HG03066 (cell line): ENCODE measurements at regions not wholly inside any gene's neighbourhood (a gene's known extent, or its start where the extent isn't known, plus 50 kb on each side); places are given as distances from the start of the nearest gene placed in this dataset.
"Not testable (repeated sequence)": the region's sequence is repeated elsewhere in the genome, so short reads cannot be mapped to it uniquely, and the experiment has no call there.

Experiments
- ATAC-seq: cut with Tn5 transposase; IDR thresholded peaks from one replicate; pipeline ENCODE4 v1.9.1; 2021; ENCODE audit warnings: low read depth; ENCODE audit not compliant: unreplicated experiment

DNA sequence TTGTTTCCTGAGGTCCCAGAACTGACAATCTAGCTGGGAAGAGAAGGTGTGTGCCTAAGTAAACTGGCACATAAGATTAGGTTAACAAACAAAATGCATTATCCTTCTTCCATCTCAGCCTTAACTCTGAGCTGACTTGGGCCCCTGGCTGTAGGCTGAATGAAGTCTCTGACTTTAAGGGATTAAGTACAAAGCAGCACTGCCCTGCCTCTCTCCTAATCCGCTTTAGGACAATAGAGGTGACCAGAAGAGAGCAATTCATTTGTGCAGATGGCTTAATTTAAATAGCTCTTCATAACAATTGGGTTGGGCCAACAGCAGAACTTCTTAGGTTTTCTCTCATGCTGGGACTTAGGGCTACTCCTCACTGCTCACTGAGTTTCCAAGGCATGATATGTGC, 181.6 kb upstream of the SOX14 start:
- ATAC-seq: no peak

DNA sequence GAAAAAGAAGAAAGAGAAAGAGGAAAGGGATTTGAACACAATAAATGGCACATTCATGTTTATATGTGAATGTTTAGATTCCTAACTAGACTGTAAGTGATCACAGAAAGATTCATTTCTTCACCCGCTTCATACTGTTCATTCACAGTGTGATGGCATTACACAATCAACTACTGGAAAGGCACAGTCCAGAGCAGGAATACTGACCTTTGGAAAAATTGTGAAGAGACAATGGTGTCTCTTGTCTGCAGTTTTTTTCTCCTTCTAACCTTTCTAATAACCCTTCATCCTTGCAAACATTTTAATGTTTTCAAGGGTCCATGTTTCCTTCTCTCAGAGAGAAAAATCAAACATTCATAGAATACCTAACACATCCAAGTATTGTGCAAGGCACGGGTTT, 180.9 kb upstream of the SOX14 start:
- ATAC-seq: no peak

DNA sequence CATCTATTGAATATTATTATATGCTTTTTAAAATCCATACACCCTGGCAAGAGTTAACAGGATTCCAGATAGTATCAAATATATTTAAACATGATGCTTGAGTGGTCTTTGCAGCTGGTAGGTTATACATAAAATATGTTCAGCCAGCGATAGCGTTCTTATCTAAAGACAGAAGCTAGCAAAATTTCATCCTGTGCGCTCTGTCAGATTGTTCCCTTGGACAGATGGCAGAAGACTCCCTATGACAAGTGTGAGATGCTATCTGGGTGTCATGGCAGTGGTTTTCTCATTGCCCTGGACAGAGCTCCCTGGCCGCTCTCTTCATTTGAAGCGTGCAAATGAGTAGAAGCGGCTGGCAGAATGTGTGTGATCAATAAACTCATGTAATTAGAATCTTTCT, 175.2 kb upstream of the SOX14 start:
- ATAC-seq: no peak

DNA sequence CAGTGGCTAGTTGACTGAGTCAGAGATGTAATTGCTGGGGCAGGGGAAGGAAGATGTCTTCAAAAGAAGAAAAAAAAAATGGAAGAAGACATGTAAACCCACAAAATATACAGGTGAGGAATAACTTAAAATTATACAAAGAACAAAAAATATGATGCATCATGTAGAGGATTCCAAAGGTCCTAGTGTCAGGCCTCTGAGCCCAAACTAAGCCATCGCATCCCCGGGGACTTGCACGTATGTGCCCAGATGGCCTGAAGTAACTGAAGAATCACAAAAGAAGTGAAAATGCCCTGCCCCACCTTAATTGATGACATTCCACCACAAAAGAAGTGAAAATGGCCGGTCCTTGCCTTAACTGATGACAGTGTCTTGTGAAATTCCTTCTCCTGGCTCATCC, 168.7 kb upstream of the SOX14 start:
- not testable (repeated sequence) for ATAC-seq

DNA sequence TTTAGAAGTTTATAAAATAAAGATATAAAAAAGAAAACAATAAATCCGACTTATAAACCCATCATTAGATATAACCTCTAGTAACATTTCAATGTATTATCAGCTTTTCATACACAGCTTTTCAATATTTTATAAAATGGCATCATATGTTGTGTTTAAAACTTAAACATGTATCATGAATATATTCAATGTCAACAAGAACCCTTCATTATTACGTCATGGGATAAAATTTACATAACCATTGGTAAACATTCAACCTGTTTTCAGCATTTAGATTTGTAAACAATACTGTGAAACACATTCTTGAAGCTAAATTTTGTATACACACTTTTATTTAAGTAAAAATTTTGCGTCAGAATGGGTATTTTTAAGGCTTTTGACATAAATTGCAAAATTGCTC, 153.4 kb upstream of the SOX14 start:
- no peak for ATAC-seq

DNA sequence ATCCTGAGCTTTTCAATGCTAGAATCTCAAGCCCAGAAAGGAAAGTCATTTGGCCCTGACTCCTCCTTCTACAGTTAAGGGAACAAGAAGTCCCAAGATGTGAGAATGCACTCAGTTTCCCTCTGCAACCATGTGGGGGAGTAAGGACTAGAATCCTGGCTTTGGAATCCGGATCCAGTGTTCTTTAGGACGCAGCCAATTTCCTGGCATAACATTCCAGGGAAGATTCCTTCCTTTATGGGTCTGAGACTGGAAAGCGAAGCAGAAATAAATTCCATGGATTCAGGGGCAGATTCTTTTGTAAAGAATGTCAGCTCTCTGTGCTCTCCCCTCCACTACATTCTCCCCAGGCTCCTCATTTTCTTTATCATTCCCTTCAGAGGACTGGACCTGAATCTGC, 151.8 kb upstream of the SOX14 start:
- ATAC-seq: no peak

DNA sequence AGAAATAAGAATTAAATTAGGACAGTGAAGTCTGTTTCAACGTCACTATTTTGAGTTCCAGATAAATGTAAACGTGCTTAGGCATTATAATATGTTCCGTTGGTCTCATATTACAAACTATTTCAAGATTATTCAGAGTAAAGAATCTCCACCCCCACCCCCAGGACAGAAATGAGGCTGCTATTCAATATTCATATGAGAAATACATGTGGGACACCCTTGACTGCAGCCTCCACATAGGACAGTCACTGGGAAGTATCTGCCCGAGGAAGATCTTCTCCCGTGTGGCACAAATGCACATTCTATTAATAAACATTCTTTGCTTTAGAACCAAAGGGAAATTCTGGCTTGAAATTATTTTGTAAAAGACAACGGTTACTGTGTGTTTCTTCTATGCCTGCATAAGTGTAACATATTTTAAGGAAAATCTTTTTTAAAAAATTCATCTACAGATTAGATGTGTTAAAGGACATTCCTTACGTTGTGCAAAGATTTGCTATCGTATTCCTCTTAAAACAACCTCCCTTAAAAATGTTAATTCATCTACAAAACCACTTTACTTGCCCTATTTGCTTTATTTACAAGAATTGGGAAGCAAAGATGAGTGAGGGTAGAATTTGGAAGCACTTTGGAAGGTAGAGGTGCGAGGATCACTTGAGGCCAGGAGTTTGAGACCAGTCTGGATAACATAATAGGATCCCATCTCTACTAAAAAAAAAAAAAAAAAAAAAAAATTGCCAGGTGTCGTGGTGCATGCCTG, 148.3 kb upstream of the SOX14 start:
- ATAC-seq: no peak

DNA sequence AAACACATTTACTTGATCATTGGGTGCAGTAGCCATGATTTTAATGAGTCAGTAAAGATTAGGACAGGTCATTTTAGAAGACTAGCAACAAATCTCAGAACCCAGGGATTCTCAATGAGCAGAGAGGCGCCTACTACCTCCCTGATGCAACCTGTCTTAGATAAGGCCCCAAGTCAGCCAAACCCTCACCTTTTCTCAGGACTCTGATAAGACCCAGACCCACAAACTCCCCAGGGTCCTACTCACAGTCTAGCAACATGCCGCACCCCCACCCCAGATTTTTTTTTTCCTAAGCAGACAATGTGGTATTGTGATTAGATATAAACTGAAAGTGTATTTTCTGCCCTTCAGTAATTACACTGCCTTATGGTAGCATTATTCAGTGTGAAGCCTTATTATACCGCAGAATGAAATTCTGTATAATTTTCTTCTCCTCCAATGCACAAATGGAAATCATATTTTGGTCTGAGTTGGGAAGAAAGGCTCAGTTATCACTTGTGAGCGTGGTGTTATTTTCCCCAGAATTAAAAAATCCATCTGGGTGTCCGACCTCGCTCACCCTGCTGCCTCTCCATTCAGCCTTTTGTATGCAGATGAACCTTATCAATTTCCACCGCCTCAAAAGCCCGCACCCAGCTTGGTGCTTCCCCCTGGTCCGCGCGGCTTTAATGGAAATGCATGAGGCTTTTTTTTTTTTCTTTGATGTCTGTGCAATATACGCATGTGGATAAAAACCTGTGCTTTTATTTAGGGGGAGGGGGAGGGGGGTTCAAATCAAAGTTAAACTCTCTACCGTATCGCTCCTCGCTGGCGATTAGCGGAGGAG, 122.0 kb upstream of the SOX14 start:
- no peak for ATAC-seq

DNA sequence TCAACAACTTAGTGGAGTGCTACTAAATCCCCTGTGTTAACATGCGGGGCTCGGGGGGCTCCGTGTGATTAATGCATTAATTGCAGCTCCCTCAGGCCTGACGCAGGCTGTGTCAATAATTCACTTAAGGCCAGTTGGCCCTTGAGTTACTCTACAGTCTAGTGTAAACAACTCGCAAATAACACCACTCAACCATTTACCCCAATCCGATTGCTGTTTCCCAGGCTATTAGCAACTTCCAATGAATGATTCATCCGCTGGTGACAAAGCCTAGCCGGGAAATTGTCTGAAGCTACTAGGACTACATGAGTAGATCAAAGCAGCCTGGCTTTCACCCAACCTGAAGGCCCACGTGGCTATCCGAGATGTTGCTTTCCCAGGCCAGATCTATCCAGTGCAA, 121.3 kb upstream of the SOX14 start:
- ATAC-seq: no peak

DNA sequence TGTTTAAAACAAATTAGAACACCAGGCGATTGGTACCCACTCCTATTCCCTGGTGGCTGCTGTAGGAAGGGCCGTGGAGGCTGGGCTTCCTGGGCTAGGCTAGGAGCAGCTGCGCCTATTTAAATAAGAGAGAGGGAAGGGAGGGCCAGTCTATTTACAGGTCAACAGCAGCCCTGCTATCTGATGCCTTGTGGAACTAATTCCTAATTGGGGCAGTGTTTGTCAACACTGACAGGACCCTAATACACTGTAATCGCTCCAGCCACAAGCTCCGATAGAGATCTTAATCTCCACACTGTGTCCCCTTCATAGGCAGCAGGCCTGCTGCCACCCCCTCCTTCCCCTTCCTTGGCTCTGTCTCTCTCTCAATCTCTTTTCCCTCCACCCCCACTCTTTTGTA, 116.9 kb upstream of the SOX14 start:
- no peak for ATAC-seq

DNA sequence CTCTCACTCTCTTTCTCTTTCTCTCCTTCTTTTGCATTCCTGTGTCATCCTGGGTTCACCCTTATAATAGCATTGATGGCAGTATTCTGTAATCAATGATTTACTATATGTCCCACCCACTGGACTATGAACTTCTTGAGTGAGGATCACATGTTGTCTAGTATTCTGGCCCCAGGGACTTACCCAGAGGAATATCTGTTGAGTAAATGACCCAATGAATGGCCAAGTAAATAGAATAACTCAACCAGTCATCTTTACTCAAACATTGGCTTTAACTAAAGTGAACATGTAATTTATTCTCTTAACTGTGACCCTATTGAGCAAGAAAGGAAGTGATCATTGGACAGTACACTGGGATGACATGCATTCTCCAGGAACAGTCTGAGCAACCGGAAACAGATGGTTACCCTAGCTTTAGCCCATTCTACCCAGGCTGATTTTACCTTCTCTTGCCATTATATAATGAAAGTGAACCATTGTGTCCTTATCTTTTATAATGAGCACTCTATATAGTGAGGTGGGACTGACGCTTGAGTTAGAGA, 94.5 kb upstream of the SOX14 start:
- ATAC-seq: no peak

DNA sequence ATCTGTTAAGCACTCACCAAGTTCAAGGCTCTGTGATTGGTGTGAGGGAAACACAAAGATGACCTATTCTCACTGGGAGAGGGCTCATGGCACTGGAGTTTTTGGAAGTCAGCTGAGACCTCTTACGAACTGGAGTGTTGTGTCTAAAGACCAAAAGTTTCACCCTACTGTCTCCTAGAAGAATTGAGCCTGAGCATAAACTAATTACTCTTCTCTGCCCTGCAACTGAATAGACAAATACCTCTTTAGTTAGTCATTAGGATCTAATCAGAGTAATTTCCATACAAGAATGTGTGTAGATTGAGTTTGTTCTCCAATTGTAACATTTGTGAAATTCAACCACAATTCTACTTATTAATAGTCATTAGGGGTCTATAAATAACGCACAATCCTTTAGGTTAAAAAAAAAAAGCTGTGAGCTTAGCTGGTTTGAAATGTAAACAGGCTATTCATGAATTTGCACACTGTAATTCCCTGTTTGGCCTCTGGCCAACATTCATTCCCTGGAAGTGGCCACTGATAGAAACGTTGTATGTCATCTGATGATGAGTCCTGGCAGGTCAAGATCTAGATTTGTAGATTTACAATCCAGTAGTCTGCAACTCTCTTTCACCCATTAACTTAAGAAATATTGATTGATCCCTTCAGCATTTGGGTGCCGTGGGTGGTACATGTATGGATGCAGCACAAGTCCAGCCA, 76.8 kb upstream of the SOX14 start:
- ATAC-seq: no peak

DNA sequence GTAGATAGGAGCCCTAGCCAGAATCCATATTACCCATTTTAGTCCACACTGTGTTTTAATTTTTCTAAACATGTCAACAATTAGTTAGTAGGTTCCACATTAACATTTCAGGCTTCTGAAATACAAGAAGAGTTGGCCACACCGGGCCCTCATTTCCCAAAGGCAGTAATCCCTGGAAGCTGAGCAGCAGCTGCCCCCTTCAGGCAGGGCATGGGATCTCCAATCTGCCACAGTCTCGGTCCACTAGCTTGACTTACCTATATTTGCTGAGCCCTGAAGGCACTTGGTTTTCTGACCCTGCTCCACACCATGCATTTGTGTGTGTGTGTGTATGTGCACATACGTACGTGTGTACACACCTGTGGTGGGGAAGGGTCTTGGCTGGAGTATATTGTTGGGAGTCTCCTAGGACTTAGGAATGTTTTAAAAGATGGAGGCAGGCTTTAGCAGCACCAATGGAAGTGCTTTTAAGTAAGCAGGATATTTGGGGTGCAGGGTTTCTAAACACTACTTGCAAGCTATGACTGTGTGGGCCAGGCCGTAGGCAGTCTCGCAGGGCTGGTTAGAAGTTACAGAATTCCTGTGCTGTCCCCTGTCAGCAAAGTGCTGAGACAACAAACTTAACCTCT, 71.2 kb upstream of the SOX14 start:
- ATAC-seq: no peak

DNA sequence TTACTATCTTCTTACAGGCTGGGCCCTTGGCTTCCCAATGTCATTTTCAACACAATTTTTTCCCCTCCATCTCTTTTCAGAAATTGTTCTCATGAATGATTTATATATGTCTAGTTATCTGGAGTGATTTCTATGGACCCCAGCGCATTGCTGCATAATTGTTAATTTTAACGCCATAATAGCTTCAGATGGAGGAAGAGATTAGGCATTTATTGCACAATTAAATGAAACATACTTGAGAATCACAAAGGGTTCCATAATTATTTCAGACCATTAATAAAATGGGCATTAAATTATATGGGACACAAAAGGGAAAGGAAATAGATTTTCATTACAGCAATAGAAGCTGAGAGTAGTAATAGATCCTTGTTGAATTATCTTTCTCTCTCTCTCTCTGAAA, 70.3 kb upstream of the SOX14 start:
- ATAC-seq: no peak

DNA sequence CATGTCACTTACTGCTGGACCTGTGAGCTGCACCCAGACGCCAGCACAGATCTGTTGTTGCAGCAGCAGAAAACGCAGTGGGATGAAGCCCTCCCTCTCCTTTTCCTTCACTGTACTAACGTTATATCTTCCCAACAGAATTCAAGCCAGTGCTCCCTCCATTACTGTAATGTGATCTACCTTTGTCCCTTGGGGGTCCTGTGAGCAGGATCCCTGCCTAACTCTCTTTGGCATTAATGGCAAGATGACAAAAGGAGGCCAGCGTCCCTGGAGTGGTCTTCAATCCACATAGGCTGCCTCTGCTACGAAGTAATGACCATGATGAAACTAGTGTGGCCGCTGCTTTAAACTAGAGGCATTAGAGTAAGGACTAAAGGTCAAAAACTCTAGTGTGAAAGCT, 69.3 kb upstream of the SOX14 start:
- ATAC-seq: no peak

DNA sequence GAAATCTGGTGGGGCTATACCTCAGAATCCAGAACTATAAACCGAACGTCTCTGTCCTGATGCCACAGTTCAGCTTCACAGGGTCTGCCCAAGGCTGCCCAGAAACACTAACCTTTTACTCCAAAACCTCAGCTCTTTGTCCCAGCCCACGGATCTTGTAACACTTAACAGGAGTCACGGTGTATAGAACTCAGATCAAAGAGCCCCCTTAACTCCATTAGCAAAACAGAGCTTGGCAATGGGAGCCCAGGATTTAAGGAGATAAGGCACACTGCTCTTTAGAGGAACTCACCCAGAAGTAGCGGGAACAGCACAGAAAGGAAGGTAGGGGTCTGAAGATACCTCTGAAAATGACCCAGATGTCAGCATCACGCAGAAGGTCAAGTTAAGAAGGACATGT, 68.8 kb upstream of the SOX14 start:
- ATAC-seq: no peak

DNA sequence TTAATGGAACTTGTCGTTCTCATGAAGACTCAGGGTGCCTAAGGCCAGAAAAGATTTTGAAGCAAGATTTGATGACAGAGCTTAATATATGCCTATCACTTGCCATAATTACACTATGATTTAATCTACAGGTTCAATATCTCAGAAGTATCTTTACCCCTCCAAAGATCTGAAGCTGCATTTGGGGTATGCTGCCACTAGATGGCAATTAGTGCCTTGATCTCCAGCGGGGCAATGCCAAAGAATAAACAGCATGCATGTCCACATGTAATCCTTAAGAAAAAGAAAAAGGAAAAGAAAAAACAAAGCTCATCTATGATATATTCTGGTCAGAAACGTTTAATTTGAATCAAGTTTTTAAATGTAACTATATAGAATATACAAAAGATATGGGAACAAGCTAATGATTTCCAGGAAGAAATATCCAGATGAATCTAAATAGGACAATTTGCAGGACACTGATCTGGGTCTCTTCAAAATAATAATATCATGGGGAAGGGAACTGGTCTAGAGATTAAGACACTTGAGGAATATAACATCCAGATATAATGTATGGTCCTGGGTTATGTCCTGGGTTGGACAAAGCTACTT, 55.0 kb upstream of the SOX14 start:
- ATAC-seq: no peak

DNA sequence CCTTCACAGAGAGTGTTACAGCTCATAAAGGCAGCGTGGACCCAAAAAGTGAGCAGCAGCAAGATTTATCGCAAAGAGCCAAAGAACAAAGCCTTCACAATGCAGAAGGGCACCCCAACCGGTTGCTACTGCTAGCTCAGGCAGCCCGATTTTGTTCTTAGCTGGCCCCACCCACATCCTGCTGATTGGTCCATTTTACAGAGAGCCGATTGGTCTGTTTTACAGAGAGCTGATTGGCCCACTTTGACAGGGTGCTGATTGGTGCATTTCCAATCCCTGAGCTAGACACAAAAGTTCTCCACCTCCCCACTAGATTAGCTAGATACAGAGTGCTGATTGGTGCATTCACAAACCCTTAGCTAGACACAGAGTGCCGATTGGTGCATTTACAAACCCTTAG, 50.1 kb upstream of the SOX14 start:
- not testable (repeated sequence) for ATAC-seq
